Suppressor macrophage treated with lipopolysaccharide for 4 hours (primary cell): ENCODE measurements at regions not wholly inside any gene's neighbourhood (a gene's known extent, or its start where the extent isn't known, plus 50 kb on each side); places are given as distances from the start of the nearest gene placed in this dataset.
"Not testable (repeated sequence)": the region's sequence is repeated elsewhere in the genome, so short reads cannot be mapped to it uniquely, and the experiment has no call there.

Experiments used
- DNase-seq: peaks from one replicate; pipeline ENCODE4 v3.0.0-alpha.2; 2020

GRCh38 chr16:76988526-76988925 lies 202.5 kb upstream of the MON1B start:
- no peak for DNase-seq

GRCh38 chr16:77002644-77003043 lies 188.3 kb upstream of the MON1B start:
- no peak for DNase-seq

GRCh38 chr16:77009453-77009852 lies 181.5 kb upstream of the MON1B start:
- DNase-seq, result no peak

- no peak for DNase-seq
These were observed 176.5 kb upstream of the MON1B start for GRCh38 chr16:77014441-77014840.

- DNase-seq, result no peak
These were observed 160.4 kb upstream of the MON1B start for GRCh38 chr16:77030600-77030999.

- DNase-seq, result no peak
These were observed 157.5 kb upstream of the MON1B start for GRCh38 chr16:77033516-77033915.

GRCh38 chr16:77035361-77035760 lies 155.6 kb upstream of the MON1B start:
- no peak for DNase-seq

- no peak for DNase-seq
These were observed 153.2 kb upstream of the MON1B start for GRCh38 chr16:77037696-77038347.

GRCh38 chr16:77041468-77041867 lies 149.5 kb upstream of the MON1B start:
- DNase-seq, result no peak

- DNase-seq, result peak; percentile 2
These were observed 147.9 kb upstream of the MON1B start for GRCh38 chr16:77043076-77043475.

- no peak for DNase-seq
These were observed 144.8 kb upstream of the MON1B start for GRCh38 chr16:77046206-77046605.

GRCh38 chr16:77048085-77048484 lies 142.9 kb upstream of the MON1B start:
- no peak for DNase-seq

GRCh38 chr16:77049577-77049976 lies 141.4 kb upstream of the MON1B start:
- no peak for DNase-seq

GRCh38 chr16:77056597-77056996 lies 134.4 kb upstream of the MON1B start:
- DNase-seq, result not testable (repeated sequence)

- DNase-seq, result no peak
These were observed 133.7 kb upstream of the MON1B start for GRCh38 chr16:77057161-77057774.

GRCh38 chr16:77059446-77059845 lies 131.5 kb upstream of the MON1B start:
- DNase-seq, result no peak

GRCh38 chr16:77060614-77061013 lies 130.4 kb upstream of the MON1B start:
- no peak for DNase-seq

GRCh38 chr16:77062878-77063675 lies 127.9 kb upstream of the MON1B start:
- no peak for DNase-seq

- no peak for DNase-seq
These were observed 127.3 kb upstream of the MON1B start for GRCh38 chr16:77063676-77064016.

GRCh38 chr16:77064037-77064436 lies 127.0 kb upstream of the MON1B start:
- no peak for DNase-seq

GRCh38 chr16:77066896-77067496 lies 124.0 kb upstream of the MON1B start:
- no peak for DNase-seq

- DNase-seq, result no peak
These were observed 123.1 kb upstream of the MON1B start for GRCh38 chr16:77067900-77068299.

GRCh38 chr16:77068402-77068801 lies 122.6 kb upstream of the MON1B start:
- DNase-seq, result no peak

GRCh38 chr16:77069929-77070328 lies 121.1 kb upstream of the MON1B start:
- no peak for DNase-seq
